H9 (cell line): ENCODE measurements at regions not wholly inside any gene's neighbourhood (a gene's known extent, or its start where the extent isn't known, plus 50 kb on each side); places are given as distances from the start of the nearest gene placed in this dataset.

Source experiments
- DNase-seq: peaks from one replicate; pipeline ENCODE4 v3.0.0-alpha.2; 2017
- H2AFZ ChIP-seq: one replicate; pipeline ENCODE4 v1.6.1; 2013; ENCODE audit warnings: mild to moderate bottlenecking, low read length, control low read depth, moderate library complexity
- H2AK5ac ChIP-seq: 2 replicates; pipeline ENCODE4 v1.6.1; 2013; ENCODE audit warnings: low read length, control low read depth, mixed read lengths; ENCODE audit not compliant: insufficient read length
- H2BK120ac ChIP-seq: one replicate; pipeline ENCODE4 v1.6.1; 2013; ENCODE audit warnings: low read depth, mild to moderate bottlenecking, low read length, control low read depth, inconsistent platforms; ENCODE audit not compliant: poor library complexity, severe bottlenecking
- H2BK12ac ChIP-seq: 2 replicates; pipeline ENCODE4 v1.6.1; 2013; ENCODE audit warnings: low read length, control low read depth, mixed read lengths, low read depth; ENCODE audit not compliant: insufficient read length
- H2BK15ac ChIP-seq: 2 replicates; pipeline ENCODE4 v1.6.1; 2013; ENCODE audit warnings: low read depth, low read length, control low read depth
- H2BK20ac ChIP-seq: one replicate; pipeline ENCODE4 v1.6.1; 2013; ENCODE audit warnings: low read depth, mild to moderate bottlenecking, low read length, control low read depth, inconsistent platforms; ENCODE audit not compliant: poor library complexity, severe bottlenecking
- H2BK5ac ChIP-seq: 2 replicates; pipeline ENCODE4 v1.6.1; 2013; ENCODE audit warnings: low read length, control low read depth, mixed read lengths; ENCODE audit not compliant: insufficient read length
- H3K14ac ChIP-seq: 2 replicates; pipeline ENCODE4 v1.6.1; 2013; ENCODE audit warnings: low read length, control low read depth; ENCODE audit not compliant: insufficient read depth
- H3K18ac ChIP-seq: 2 replicates; pipeline ENCODE4 v1.6.1; 2013; ENCODE audit warnings: low read depth, mild to moderate bottlenecking, mixed read lengths, low read length, control low read depth; ENCODE audit not compliant: insufficient read length
- H3K23ac ChIP-seq: 2 replicates; pipeline ENCODE4 v1.6.1; 2013; ENCODE audit warnings: low read length, control low read depth, mixed read lengths, low read depth; ENCODE audit not compliant: insufficient read length
- H3K23me2 ChIP-seq: 2 replicates; pipeline ENCODE4 v1.6.1; 2013; ENCODE audit warnings: low read depth, mild to moderate bottlenecking, mixed read lengths, low read length, control low read depth; ENCODE audit not compliant: insufficient read length, poor library complexity, severe bottlenecking
- H3K27ac ChIP-seq: 2 replicates; pipeline ENCODE4 v1.5.1; 2013; ENCODE audit warnings: low read length, control low read depth, mixed read lengths, low read depth; ENCODE audit not compliant: insufficient read length
- H3K27me3 ChIP-seq: 2 replicates; pipeline ENCODE4 v1.6.1; 2013; ENCODE audit warnings: low read length, control low read depth, inconsistent platforms; ENCODE audit not compliant: insufficient read depth
- H3K4ac ChIP-seq: 2 replicates; pipeline ENCODE4 v1.6.1; 2013; ENCODE audit warnings: low read depth, mild to moderate bottlenecking, control low read depth, inconsistent platforms, low read length, moderate library complexity
- H3K4me1 ChIP-seq: 2 replicates; pipeline ENCODE4 v1.6.1; 2013; ENCODE audit warnings: low read length, control low read depth, inconsistent platforms; ENCODE audit not compliant: insufficient read depth
- H3K4me2 ChIP-seq: 2 replicates; pipeline ENCODE4 v1.6.1; 2013; ENCODE audit warnings: low read length, control low read depth, mixed read lengths; ENCODE audit not compliant: insufficient read length, insufficient read depth
- H3K56ac ChIP-seq: 2 replicates; pipeline ENCODE4 v1.6.1; 2013; ENCODE audit warnings: low read depth, mild to moderate bottlenecking, mixed read lengths, low read length, control low read depth; ENCODE audit not compliant: insufficient read length
- H3K79me1 ChIP-seq: 2 replicates; pipeline ENCODE4 v1.6.1; 2013; ENCODE audit warnings: low read depth, mild to moderate bottlenecking, moderate library complexity, low read length, control low read depth, inconsistent platforms; ENCODE audit not compliant: insufficient read depth, poor library complexity, severe bottlenecking
- H3K79me2 ChIP-seq: 2 replicates; pipeline ENCODE4 v1.6.1; 2013; ENCODE audit warnings: low read length, control low read depth, inconsistent platforms; ENCODE audit not compliant: insufficient read depth
- H3K9ac ChIP-seq: 2 replicates; pipeline ENCODE4 v1.6.1; 2013; ENCODE audit warnings: low read length, control low read depth, mixed read lengths; ENCODE audit not compliant: insufficient read length; ENCODE audit errors: extremely low read depth
- H3K9me3 ChIP-seq: one replicate; pipeline ENCODE4 v1.6.1; 2013; ENCODE audit warnings: low read depth, low read length, inconsistent platforms; ENCODE audit not compliant: control insufficient read depth
- H3T11ph ChIP-seq: one replicate; pipeline ENCODE4 v1.6.1; 2013; ENCODE audit warnings: mild to moderate bottlenecking, low read length, control low read depth, inconsistent platforms
- H4K20me1 ChIP-seq: one replicate; pipeline ENCODE4 v1.6.1; 2013; ENCODE audit not compliant: control insufficient read depth, insufficient read length, insufficient read depth
- H4K5ac ChIP-seq: 2 replicates; pipeline ENCODE4 v1.6.1; 2013; ENCODE audit warnings: low read depth, mild to moderate bottlenecking, mixed read lengths, low read length, control low read depth; ENCODE audit not compliant: insufficient read length
- H4K8ac ChIP-seq: replicated peaks from 2 replicates; pipeline ENCODE4 v1.6.1; 2013; ENCODE audit warnings: low read length, control low read depth, mixed read lengths, low read depth; ENCODE audit not compliant: insufficient read length
- H4K91ac ChIP-seq: 2 replicates; pipeline ENCODE4 v1.6.1; 2013; ENCODE audit warnings: low read depth, mild to moderate bottlenecking, moderate library complexity, mixed read lengths, low read length, control low read depth; ENCODE audit not compliant: insufficient read length
- H3K27ac Mint-ChIP-seq, 3 experiments: 2 replicates in 2 of 3; 3 replicates in 1 of 3; pipeline ENCODE4 v1.8.0; 2020 to 2021; ENCODE audit warnings: mixed read lengths in 3 of 3, mild to moderate bottlenecking in 1 of 3, moderate library complexity in 1 of 3
- H3K27me3 Mint-ChIP-seq: 2 replicates; pipeline ENCODE4 v1.8.0; 2021; ENCODE audit warnings: low read depth, mild to moderate bottlenecking, moderate library complexity, mixed read lengths
- H3K36me3 Mint-ChIP-seq, 3 experiments: 2 replicates in 2 of 3; 3 replicates in 1 of 3; pipeline ENCODE4 v1.8.0; 2020 to 2021; ENCODE audit warnings: low read depth in 3 of 3, mixed read lengths in 3 of 3; ENCODE audit not compliant: insufficient read depth in 1 of 3
- H3K4me1 Mint-ChIP-seq, 2 experiments: 2 replicates each; pipeline ENCODE4 v1.8.0; 2020; ENCODE audit warnings: mixed read lengths in 2 of 2
- H3K4me3 Mint-ChIP-seq, 2 experiments: 2 replicates in 1 of 2; 3 replicates in 1 of 2; pipeline ENCODE4 v1.8.0; 2020 to 2021; ENCODE audit warnings: mild to moderate bottlenecking in 2 of 2, mixed read lengths in 2 of 2, moderate library complexity in 1 of 2
- H3K9me3 Mint-ChIP-seq, 2 experiments: 2 replicates in 1 of 2; 3 replicates in 1 of 2; pipeline ENCODE4 v1.8.0; 2020; ENCODE audit warnings: mild to moderate bottlenecking in 2 of 2, mixed read lengths in 2 of 2, moderate library complexity in 1 of 2
- WGBS: extraction: QIAGEN DNeasy Blood & Tissue Kit; methylation state at CpG from one replicate; pipeline ENCODE4 v1.1.7; 2013; ENCODE audit warnings: missing lambda C conversion rate, low lambda C conversion rate, mixed read lengths; ENCODE audit not compliant: insufficient read length; ENCODE audit errors: extremely low coverage; 5-methylcytosine and 5-hydroxymethylcytosine counted together
- TF ChIP-seq, protein P1 (sequence below): fragments of 200-600 bp; sonication (generic); conservative IDR thresholded peaks from 3 replicates; pipeline ENCODE4 v1.8.0; 2021; ENCODE audit warnings: antibody characterized with exemption, mild to moderate bottlenecking

DNA sequence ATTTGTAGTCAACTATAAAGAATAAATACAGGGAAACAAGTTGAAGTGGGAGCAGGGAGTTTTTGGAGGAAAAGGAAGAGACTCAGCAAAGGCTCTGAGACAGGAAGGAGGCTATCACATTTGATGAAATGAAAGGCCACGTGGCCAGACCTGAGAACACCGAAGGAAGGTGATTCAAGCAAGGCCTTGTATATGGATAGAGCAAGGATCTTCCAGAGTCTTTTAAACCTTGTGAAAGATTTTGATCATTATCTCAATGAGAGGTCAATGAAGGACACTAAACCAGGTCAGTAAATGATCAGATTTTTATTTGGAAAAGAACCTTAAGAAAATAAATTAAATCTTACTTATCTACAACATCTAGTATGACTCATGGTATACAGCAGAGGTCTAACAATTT is 523.5 kb downstream of the SLC16A7 start:
- no peaks in the 10 kb centered on the region for H3K4me1 ChIP-seq
- no peak overlapping the region for H2AFZ ChIP-seq
- H3K4me2 ChIP-seq: no peak overlapping the region
- no peak overlapping the region for H2BK12ac ChIP-seq
- no peak overlapping the region for H3K18ac ChIP-seq
- H2AK5ac ChIP-seq: no peak overlapping the region
- H3K4ac ChIP-seq: no peak overlapping the region
- no peak overlapping the region for H3K9ac ChIP-seq
- no peaks in the 10 kb centered on the region for H3K79me2 ChIP-seq
- no peak overlapping the region for H2BK20ac ChIP-seq
- Mint-ChIP-seq H3K9me3 (peaks cover 12 to 14% of the 10 kb centered on the region in 2 experiments), H3K27me3 (no peaks in the 10 kb centered on the region), H3K27ac (no peak overlapping the region), H3K36me3 (peaks cover 5 to 15% (median 6%) of the 10 kb centered on the region in 3 experiments; a peak in 4 of 7 replicates), H3K4me3 (no peak overlapping the region), H3K4me1 (peaks cover 0 to 4% of the 10 kb centered on the region in 2 experiments; a peak in 2 of 4 replicates)
- H3K27ac ChIP-seq: no peak overlapping the region
- H2BK15ac ChIP-seq: no peak overlapping the region
- no peaks in the 10 kb centered on the region for H3K23me2 ChIP-seq
- H3K79me1 ChIP-seq: no peaks in the 10 kb centered on the region
- WGBS: no CpG with 5 or more reads among the region's 2 CpGs
- H3K9me3 ChIP-seq: no peaks in the 10 kb centered on the region
- no peak overlapping the region for H4K5ac ChIP-seq
- no peak overlapping the region for H2BK120ac ChIP-seq
- H2BK5ac ChIP-seq: no peak overlapping the region
- TF ChIP-seq, protein P1, sequence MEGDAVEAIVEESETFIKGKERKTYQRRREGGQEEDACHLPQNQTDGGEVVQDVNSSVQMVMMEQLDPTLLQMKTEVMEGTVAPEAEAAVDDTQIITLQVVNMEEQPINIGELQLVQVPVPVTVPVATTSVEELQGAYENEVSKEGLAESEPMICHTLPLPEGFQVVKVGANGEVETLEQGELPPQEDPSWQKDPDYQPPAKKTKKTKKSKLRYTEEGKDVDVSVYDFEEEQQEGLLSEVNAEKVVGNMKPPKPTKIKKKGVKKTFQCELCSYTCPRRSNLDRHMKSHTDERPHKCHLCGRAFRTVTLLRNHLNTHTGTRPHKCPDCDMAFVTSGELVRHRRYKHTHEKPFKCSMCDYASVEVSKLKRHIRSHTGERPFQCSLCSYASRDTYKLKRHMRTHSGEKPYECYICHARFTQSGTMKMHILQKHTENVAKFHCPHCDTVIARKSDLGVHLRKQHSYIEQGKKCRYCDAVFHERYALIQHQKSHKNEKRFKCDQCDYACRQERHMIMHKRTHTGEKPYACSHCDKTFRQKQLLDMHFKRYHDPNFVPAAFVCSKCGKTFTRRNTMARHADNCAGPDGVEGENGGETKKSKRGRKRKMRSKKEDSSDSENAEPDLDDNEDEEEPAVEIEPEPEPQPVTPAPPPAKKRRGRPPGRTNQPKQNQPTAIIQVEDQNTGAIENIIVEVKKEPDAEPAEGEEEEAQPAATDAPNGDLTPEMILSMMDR: no peak
- no peak overlapping the region for H4K91ac ChIP-seq
- DNase-seq: no peak
- H3K14ac ChIP-seq: no peak overlapping the region
- no peak overlapping the region for H4K8ac ChIP-seq
- no peak overlapping the region for H3T11ph ChIP-seq
- H3K56ac ChIP-seq: no peak overlapping the region
- H4K20me1 ChIP-seq: no peaks in the 10 kb centered on the region
- H3K27me3 ChIP-seq: no peaks in the 10 kb centered on the region
- no peak overlapping the region for H3K23ac ChIP-seq
